Esophagus squamous epithelium (tissue), 5 donors: ENCODE measurements at regions not wholly inside any gene's neighbourhood (a gene's known extent, or its start where the extent isn't known, plus 50 kb on each side); places are given as distances from the start of the nearest gene placed in this dataset.

Experiments
- DNase-seq: peaks from one replicate; lab custom pipeline; 2025; lab: John Stamatoyannopoulos, UW
- H3K27ac ChIP-seq, 4 donors: fragments of 200-600 bp; sonication (generic); one replicate each; pipeline ENCODE4 v1.5.1; 2016 to 2019; ENCODE audit warnings: mild to moderate bottlenecking in 1 of 4
- H3K27me3 ChIP-seq, 4 donors: fragments of 200-600 bp; sonication (generic); 1 replicate in 3 of 4; 2 replicates in 1 of 4; pipeline versions ENCODE4 v1.5.1 to v1.6.0; 2017 to 2021; ENCODE audit warnings: antibody characterized with exemption in 1 of 4
- H3K36me3 ChIP-seq, 3 donors: fragments of 200-600 bp; sonication (generic); one replicate each; pipeline ENCODE4 v1.5.1; 2016 to 2019
- H3K4me1 ChIP-seq, 3 donors: fragments of 200-600 bp; sonication (generic); one replicate each; pipeline ENCODE4 v1.5.1; 2017 to 2019
- H3K4me3 ChIP-seq, 4 donors: fragments of 200-600 bp; sonication (generic); 1 replicate in 3 of 4; 2 replicates in 1 of 4; pipeline ENCODE4 v1.5.1; 2016 to 2019; ENCODE audit warnings: mild to moderate bottlenecking in 2 of 4, moderate library complexity in 1 of 4
- H3K9me3 ChIP-seq, 3 donors: fragments of 200-600 bp; sonication (generic); one replicate each; pipeline ENCODE4 v1.5.1; 2016 to 2019
- POLR2A ChIP-seq, 4 donors: fragments of 450-650 bp; IDR thresholded peaks; one replicate each; pipeline ENCODE4 v1.6.1; 2017; ENCODE audit warnings: antibody characterized with exemption in 4 of 4, mild to moderate bottlenecking in 4 of 4, moderate library complexity in 3 of 4
- WGBS, 2 donors: methylation state at CpG; one replicate each; pipeline ENCODE4 v1.1.5; 2018; 5-methylcytosine and 5-hydroxymethylcytosine counted together
- intact Hi-C: fragments of 100-400 bp; cut with DNase I; formaldehyde crosslinking; loops from one replicate; pipeline ENCODE4 v1.15.0; 2022
- TF ChIP-seq, protein P1 (sequence below), 6 experiments: fragments of 450-650 bp in 4 of 6; fragments of 200-600 bp in 2 of 6; sonication (generic) in 2 of 6; IDR thresholded peaks; one replicate each; pipeline ENCODE4 v1.5.1; 2016 to 2019; ENCODE audit warnings: antibody characterized with exemption in 6 of 6, mild to moderate bottlenecking in 4 of 6, moderate library complexity in 4 of 6
- donor health status: DM: yes; HTN: yes; CAD: no.

GRCh38 chr14:55926007-55926406, 192.2 kb upstream of the PELI2 start:
- Histone ChIP-seq H3K9me3 (no peaks in the 10 kb centered on the region), H3K4me3 (no peak overlapping the region), H3K36me3 (no peaks in the 10 kb centered on the region), H3K4me1 (no peaks in the 10 kb centered on the region), H3K27ac (no peak overlapping the region), H3K27me3 (peaks cover 0 to 8% (median 0%) of the 10 kb centered on the region in 4 donors)
- no peak for DNase-seq
- TF ChIP-seq, protein P1, sequence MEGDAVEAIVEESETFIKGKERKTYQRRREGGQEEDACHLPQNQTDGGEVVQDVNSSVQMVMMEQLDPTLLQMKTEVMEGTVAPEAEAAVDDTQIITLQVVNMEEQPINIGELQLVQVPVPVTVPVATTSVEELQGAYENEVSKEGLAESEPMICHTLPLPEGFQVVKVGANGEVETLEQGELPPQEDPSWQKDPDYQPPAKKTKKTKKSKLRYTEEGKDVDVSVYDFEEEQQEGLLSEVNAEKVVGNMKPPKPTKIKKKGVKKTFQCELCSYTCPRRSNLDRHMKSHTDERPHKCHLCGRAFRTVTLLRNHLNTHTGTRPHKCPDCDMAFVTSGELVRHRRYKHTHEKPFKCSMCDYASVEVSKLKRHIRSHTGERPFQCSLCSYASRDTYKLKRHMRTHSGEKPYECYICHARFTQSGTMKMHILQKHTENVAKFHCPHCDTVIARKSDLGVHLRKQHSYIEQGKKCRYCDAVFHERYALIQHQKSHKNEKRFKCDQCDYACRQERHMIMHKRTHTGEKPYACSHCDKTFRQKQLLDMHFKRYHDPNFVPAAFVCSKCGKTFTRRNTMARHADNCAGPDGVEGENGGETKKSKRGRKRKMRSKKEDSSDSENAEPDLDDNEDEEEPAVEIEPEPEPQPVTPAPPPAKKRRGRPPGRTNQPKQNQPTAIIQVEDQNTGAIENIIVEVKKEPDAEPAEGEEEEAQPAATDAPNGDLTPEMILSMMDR (IDR thresholded peaks at IDR 0.05) = no peak
- intact Hi-C loops = no loop called here
- WGBS, 2 donors = 51 to 62% methylated on average over 5 to 6 of the region's 6 CpGs

DNA sequence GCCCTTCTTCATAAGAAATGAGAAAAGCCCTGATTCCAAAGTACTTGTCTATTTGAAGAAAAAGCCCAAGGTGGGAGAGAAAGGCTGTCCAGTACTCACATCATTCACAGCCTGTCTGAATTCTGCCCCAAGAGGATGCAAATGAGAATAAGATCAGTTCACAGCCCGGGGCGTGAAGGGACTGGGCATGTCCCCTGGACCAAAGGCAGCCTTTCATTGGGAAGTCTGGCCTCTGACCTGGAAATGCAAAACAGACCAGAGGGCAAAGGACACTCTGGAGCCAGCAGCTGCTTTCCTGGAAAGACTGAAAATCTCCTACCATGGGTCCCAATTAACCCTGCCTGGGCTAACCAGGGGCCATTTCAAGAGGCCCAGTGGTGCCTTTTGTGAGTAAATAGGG, 191.2 kb upstream of the PELI2 start:
- H3K4me1 ChIP-seq = no peaks in the 10 kb centered on the region
- TF ChIP-seq POLR2A (IDR thresholded peaks at IDR 0.05) = no peak
- TF ChIP-seq, protein P1 (IDR thresholded peaks at IDR 0.05) = no peak
- WGBS, 2 donors = 83% methylated on average over 1 of the region's 2 CpGs; no CpG with 5 or more reads in 1 of the 2 donors
- intact Hi-C loops = no loop called here
- DNase-seq = no peak
- H3K36me3 ChIP-seq = no peaks in the 10 kb centered on the region
- H3K9me3 ChIP-seq = no peaks in the 10 kb centered on the region
- peaks cover 0 to 8% (median 0%) of the 10 kb centered on the region in 4 donors for H3K27me3 ChIP-seq
- H3K27ac ChIP-seq = no peak overlapping the region
- no peak overlapping the region for H3K4me3 ChIP-seq

- WGBS, 2 donors = 47 to 53% methylated on average over 2 of the region's 2 CpGs
- no peaks in the 10 kb centered on the region for H3K4me1 ChIP-seq
- H3K27me3 ChIP-seq = peaks cover 0 to 8% (median 0%) of the 10 kb centered on the region in 4 donors
- peaks cover 0 to under 1% (median 0%) of the 10 kb centered on the region in 3 donors for H3K9me3 ChIP-seq
- DNase-seq = no peak
- H3K36me3 ChIP-seq = no peaks in the 10 kb centered on the region
- no peak overlapping the region for H3K27ac ChIP-seq
- no peak for TF ChIP-seq POLR2A (IDR thresholded peaks at IDR 0.05)
- TF ChIP-seq, protein P1 (IDR thresholded peaks at IDR 0.05) = no peak
- H3K4me3 ChIP-seq = no peak overlapping the region
- intact Hi-C loops = no loop called here
Measured at GRCh38 chr14:55928276-55928675, 189.9 kb upstream of the PELI2 start.

DNA sequence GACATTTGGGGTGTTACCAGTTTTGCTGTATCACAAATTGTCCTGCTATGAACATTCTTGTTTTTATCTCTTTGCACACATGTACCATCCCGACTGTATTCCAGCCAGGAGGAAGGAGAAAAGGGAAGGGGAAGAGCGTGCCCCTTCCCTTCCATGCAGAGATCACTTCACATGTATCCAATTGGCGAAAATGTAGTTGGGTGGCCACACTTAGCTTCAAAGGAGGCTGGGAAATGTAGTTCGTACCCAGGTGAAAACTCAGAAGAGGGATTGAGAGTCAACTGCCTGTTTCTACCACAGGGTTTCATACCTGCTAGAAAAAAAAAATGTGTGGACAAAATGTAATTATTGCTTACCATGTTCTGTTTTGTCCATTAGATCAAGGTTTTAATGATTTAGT, 189.1 kb upstream of the PELI2 start:
- no peak for DNase-seq
- peaks cover 0 to 9% (median 0%) of the 10 kb centered on the region in 3 donors for H3K9me3 ChIP-seq
- TF ChIP-seq, protein P1 (IDR thresholded peaks at IDR 0.05) = no peak
- no peak for TF ChIP-seq POLR2A (IDR thresholded peaks at IDR 0.05)
- H3K4me1 ChIP-seq = no peaks in the 10 kb centered on the region
- intact Hi-C loops = no loop called here
- H3K27ac ChIP-seq = no peak overlapping the region
- H3K4me3 ChIP-seq = no peak overlapping the region
- peaks cover 0 to 8% (median 0%) of the 10 kb centered on the region in 4 donors for H3K27me3 ChIP-seq
- 60 to 83% methylated on average over 4 of the region's 4 CpGs for WGBS, 2 donors
- H3K36me3 ChIP-seq = no peaks in the 10 kb centered on the region

- no peaks in the 10 kb centered on the region for H3K36me3 ChIP-seq
- H3K4me1 ChIP-seq = no peaks in the 10 kb centered on the region
- 93% methylated on average over 5 of the region's 5 CpGs for WGBS, 2 donors
- TF ChIP-seq POLR2A (IDR thresholded peaks at IDR 0.05) = no peak
- TF ChIP-seq, protein P1 (IDR thresholded peaks at IDR 0.05) = no peak
- H3K4me3 ChIP-seq = no peak overlapping the region
- DNase-seq = no peak
- peaks cover 0 to 13% (median 0%) of the 10 kb centered on the region in 3 donors for H3K9me3 ChIP-seq
- no peaks in the 10 kb centered on the region for H3K27me3 ChIP-seq
- H3K27ac ChIP-seq = no peak overlapping the region
- intact Hi-C loops = no loop called here
Measured at GRCh38 chr14:55930016-55930784, 188.0 kb upstream of the PELI2 start.
